IMR-90 (cell line): ENCODE measurements at regions not wholly inside any gene's neighbourhood (a gene's known extent, or its start where the extent isn't known, plus 50 kb on each side); places are given as distances from the start of the nearest gene placed in this dataset.

Source experiments
- ATAC-seq: fragments of 200-7000 bp; cut with Tn5 transposase; 2 replicates; pipeline ENCODE4 v1.9.1; 2020; ENCODE audit warnings: low read depth, mild to moderate bottlenecking, moderate library complexity
- BruUV-seq: library from RNA; stranded (reverse); fragments of 400-500 nt; replicated peaks from 2 replicates; lab custom pipeline; 2021; lab: Mats Ljungman, UMichigan
- CTCF ChIA-PET: fragments of 300-600 bp; formaldehyde crosslinking; extraction: SDS; loops from one replicate; lab custom pipeline; 2021; ENCODE audit warnings: antibody characterized with exemption; lab: Yijun Ruan, JAX
- POLR2A ChIA-PET: fragments of 300-600 bp; sonication (Branson Sonifier 250); formaldehyde crosslinking; loops from one replicate; lab custom pipeline; 2022; ENCODE audit warnings: antibody characterized with exemption; ENCODE audit not compliant: unreplicated experiment; lab: Charles Lee
- DNase-seq: peaks from one replicate; pipeline ENCODE4 v3.0.0; 2013
- H2AFZ ChIP-seq: replicated peaks from 2 replicates; pipeline ENCODE3; 2013; ENCODE audit warnings: low read length, mild to moderate bottlenecking; ENCODE audit not compliant: poor library complexity
- H2AK5ac ChIP-seq: 2 replicates; pipeline ENCODE4 v1.6.1; 2013; ENCODE audit warnings: low read depth, low read length, inconsistent platforms
- H2AK9ac ChIP-seq: replicated peaks from 2 replicates; pipeline ENCODE3; 2013; ENCODE audit warnings: mild to moderate bottlenecking, low read depth, low read length, moderate library complexity; ENCODE audit not compliant: poor library complexity
- H2BK120ac ChIP-seq: 2 replicates; pipeline ENCODE4 v1.6.1; 2013; ENCODE audit warnings: low read depth, low read length, inconsistent platforms
- H2BK15ac ChIP-seq: 3 replicates; pipeline ENCODE4 v1.6.1; 2013; ENCODE audit warnings: low read depth, low read length, inconsistent platforms
- H2BK20ac ChIP-seq: 2 replicates; pipeline ENCODE4 v1.6.1; 2013; ENCODE audit warnings: low read depth, mild to moderate bottlenecking, inconsistent platforms, low read length, moderate library complexity
- H2BK5ac ChIP-seq: 2 replicates; pipeline ENCODE4 v1.6.1; 2013; ENCODE audit warnings: mild to moderate bottlenecking, low read depth, low read length, inconsistent platforms; ENCODE audit not compliant: poor library complexity, severe bottlenecking
- H3K14ac ChIP-seq: replicated peaks from 2 replicates; pipeline ENCODE4 v1.6.1; 2013; ENCODE audit warnings: low read depth, low read length, inconsistent platforms
- H3K18ac ChIP-seq: 2 replicates; pipeline ENCODE4 v1.6.1; 2013; ENCODE audit warnings: low read depth, low read length, control low read depth
- H3K23ac ChIP-seq: 2 replicates; pipeline ENCODE4 v1.6.1; 2013; ENCODE audit warnings: low read depth, low read length, inconsistent platforms
- H3K27ac ChIP-seq: 2 replicates; pipeline ENCODE4 v1.5.1; 2013; ENCODE audit warnings: mild to moderate bottlenecking, control low read depth, low read length; ENCODE audit not compliant: insufficient read depth
- H3K27me3 ChIP-seq: 2 replicates; pipeline ENCODE4 v1.6.1; 2013; ENCODE audit warnings: low read length; ENCODE audit not compliant: control insufficient read depth, insufficient read depth
- H3K36me3 ChIP-seq: 2 replicates; pipeline ENCODE4 v1.6.1; 2013; ENCODE audit warnings: low read length, mixed read lengths; ENCODE audit not compliant: control insufficient read depth, insufficient read depth
- H3K4ac ChIP-seq: 2 replicates; pipeline ENCODE4 v1.6.1; 2013; ENCODE audit warnings: low read depth, low read length, inconsistent platforms
- H3K4me1 ChIP-seq: 2 replicates; pipeline ENCODE4 v1.6.1; 2013; ENCODE audit warnings: low read length, mixed read lengths; ENCODE audit not compliant: control insufficient read depth, insufficient read depth
- H3K4me2 ChIP-seq: 2 replicates; pipeline ENCODE4 v1.6.1; 2013; ENCODE audit warnings: low read depth, mild to moderate bottlenecking, control low read depth, low read length, moderate library complexity
- H3K4me3 ChIP-seq: 2 replicates; pipeline ENCODE4 v1.5.1; 2013; ENCODE audit warnings: low read depth, mild to moderate bottlenecking, control low read depth, low read length, moderate library complexity; ENCODE audit not compliant: insufficient read depth
- H3K56ac ChIP-seq: 2 replicates; pipeline ENCODE4 v1.6.1; 2013; ENCODE audit warnings: low read length, inconsistent platforms; ENCODE audit not compliant: insufficient read depth; ENCODE audit errors: extremely low read depth
- H3K79me1 ChIP-seq, 2 experiments: 2 replicates each; pipeline ENCODE4 v1.6.1; 2013; ENCODE audit warnings: low read length in 2 of 2, inconsistent platforms in 1 of 2, low read depth in 1 of 2
- H3K9ac ChIP-seq: 2 replicates; pipeline ENCODE4 v1.6.1; 2013; ENCODE audit warnings: low read depth, low read length, control low read depth
- H3K9me1 ChIP-seq: 2 replicates; pipeline ENCODE4 v1.6.1; 2013; ENCODE audit warnings: low read length, inconsistent platforms; ENCODE audit not compliant: insufficient read depth
- H3K9me3 ChIP-seq: 2 replicates; pipeline ENCODE4 v1.6.1; 2013; ENCODE audit warnings: low read length; ENCODE audit not compliant: control insufficient read depth, insufficient read depth
- H4K20me1 ChIP-seq: 2 replicates; pipeline ENCODE4 v1.6.1; 2013; ENCODE audit warnings: low read length, inconsistent platforms; ENCODE audit not compliant: insufficient read depth
- H4K5ac ChIP-seq: 2 replicates; pipeline ENCODE4 v1.6.1; 2013; ENCODE audit warnings: mild to moderate bottlenecking, low read depth, low read length, control low read depth
- H4K8ac ChIP-seq, 2 experiments: 2 replicates each; pipeline ENCODE4 v1.6.1; 2013; ENCODE audit warnings: low read depth in 2 of 2, low read length in 2 of 2, control low read depth in 1 of 2, inconsistent platforms in 1 of 2
- H4K91ac ChIP-seq: 2 replicates; pipeline ENCODE4 v1.6.1; 2013; ENCODE audit warnings: low read depth, low read length, inconsistent platforms; ENCODE audit not compliant: insufficient read depth
- BHLHE40 ChIP-seq: fragments of 150-350 bp; IDR thresholded peaks from 2 replicates; pipeline ENCODE4 v1.6.1; 2016; ENCODE audit warnings: mild to moderate bottlenecking, low read depth, low read length
- FOS ChIP-seq: fragments of 150-350 bp; IDR thresholded peaks from 2 replicates; pipeline ENCODE4 v1.6.1; 2016; ENCODE audit warnings: low read depth, low read length
- MAZ ChIP-seq: IDR thresholded peaks from 2 replicates; pipeline ENCODE4 v1.6.1; 2012; ENCODE audit warnings: low read depth, mild to moderate bottlenecking, low read length, improper control_type of control experiment, moderate library complexity, borderline replicate concordance
- RCOR1 ChIP-seq: IDR thresholded peaks from 2 replicates; pipeline ENCODE4 v1.6.1; 2012; ENCODE audit warnings: mild to moderate bottlenecking, low read length, improper control_type of control experiment; ENCODE audit not compliant: insufficient replicate concordance
- WGBS, 2 experiments: methylation state at CpG; one replicate each; pipeline versions ENCODE4 v1.1.5 to v1.1.7; 2013; ENCODE audit warnings: missing lambda C conversion rate in 2 of 2; ENCODE audit not compliant: insufficient read length in 1 of 2; ENCODE audit errors: extremely low coverage in 2 of 2; 5-methylcytosine and 5-hydroxymethylcytosine counted together
- dilution Hi-C: fragments of 300-500 bp; cut with HindIII; formaldehyde crosslinking; loops from one replicate; pipeline ENCODE4 v1.14.3; 2018; ENCODE audit warnings: low sequenced_read_pairs; ENCODE audit not compliant: unreplicated experiment
- in situ Hi-C: fragments of 300-500 bp; cut with MboI; formaldehyde crosslinking; loops from 3 replicates; pipeline ENCODE4 v1.14.3; 2019; ENCODE audit warnings: low sequenced_read_pairs, inconsistent platforms, mixed read lengths
- intact Hi-C: fragments of 100-400 bp; cut with micrococcal nuclease; formaldehyde crosslinking; loops from 2 replicates; pipeline ENCODE4 v1.10.0; 2022

GRCh38 chr2:10193851-10194820, 71.6 kb downstream of the RRM2 start:
- Histone ChIP-seq H3K14ac (peak overlapping the region; percentile 70), H3K23ac (no peak overlapping the region), H3K36me3 (no peaks in the 10 kb centered on the region), H4K20me1 (0 out of 2 replicates have a peak, but pooled peaks cover 3% of the 10 kb centered on the region), H2AK5ac (peak overlapping the region; percentile 75), H3K27ac (peak overlapping the region; percentile 42), H3K9me3 (no peaks in the 10 kb centered on the region), H3K4me1 (peaks cover 14% of the 10 kb centered on the region), H3K4ac (peak overlapping the region; percentile 27), H3K56ac (no peak overlapping the region), H3K4me2 (peak overlapping the region; percentile 38; the same call in 1 of the 2 replicates), H2BK20ac (peak overlapping the region; percentile 5; the same call in 1 of the 2 replicates), H3K27me3 (no peaks in the 10 kb centered on the region), H2BK5ac (peak overlapping the region; percentile 14), H4K91ac (peak overlapping the region; percentile 47), H2AK9ac (no peak overlapping the region), H2BK15ac (peak overlapping the region; percentile 6; the same call in 1 of the 3 replicates), H4K5ac (peak overlapping the region; percentile 92), H2AFZ (peak overlapping the region; percentile 82), H2BK120ac (peak overlapping the region; percentile 44; the same call in 1 of the 2 replicates), H3K4me3 (no peak overlapping the region), H3K9me1 (0 out of 2 replicates have a peak, but pooled peaks cover 9% of the 10 kb centered on the region), H3K9ac (peak overlapping the region; percentile 16; the same call in 1 of the 2 replicates), H3K18ac (peak overlapping the region; percentile 66; the same call in 1 of the 2 replicates), H3K79me1 (no peaks in the 10 kb centered on the region), H4K8ac (peak overlapping the region; percentile 65 to 78)
- WGBS, 2 experiments = 71% methylated on average over 15 of the region's 27 CpGs; no CpG with 5 or more reads in 1 of the 2 experiments
- ChIA-PET POLR2A (no interaction called here), CTCF (no interaction called here)
- peak; percentile 70 for ATAC-seq
- peak; percentile 65 for DNase-seq
- no TSS peak for BruUV-seq
- TF ChIP-seq RCOR1 (no peak), BHLHE40 (peak; percentile 18; the same call in 1 of the 2 replicates), FOS (peak; percentile 80), MAZ (no peak)
- dilution Hi-C loops = no loop called here
- intact Hi-C loops = loop anchor here (5.0 kb wide), 1 partner anchor 108 kb away; the partner anchor contains the start of gene HPCAL1
- in situ Hi-C loops = no loop called here
